NCI-H460 (cell line): ENCODE measurements at regions not wholly inside any gene's neighbourhood (a gene's known extent, or its start where the extent isn't known, plus 50 kb on each side); places are given as distances from the start of the nearest gene placed in this dataset.
"Not testable (repeated sequence)": the region's sequence is repeated elsewhere in the genome, so short reads cannot be mapped to it uniquely, and the experiment has no call there.

Experiments
- DNase-seq: peaks from one replicate; pipeline ENCODE4 v3.0.0-alpha.2; 2016; ENCODE audit warnings: low read depth; ENCODE audit errors: extremely low read depth

GRCh38 chr14:49946320-49947141 is 53.6 kb downstream of the ARF6 start:
- DNase-seq = peak; percentile 20

- no peak for DNase-seq
These were observed 54.6 kb downstream of the ARF6 start for GRCh38 chr14:49947506-49947905.

GRCh38 chr14:49950275-49951228 is 57.7 kb downstream of the ARF6 start:
- DNase-seq = no peak

- DNase-seq = no peak
These were observed 58.3 kb downstream of the ARF6 start for GRCh38 chr14:49951229-49951607.

GRCh38 chr14:49951691-49952345 is 58.9 kb downstream of the ARF6 start:
- DNase-seq = no peak

- no peak for DNase-seq
These were observed 60.3 kb downstream of the ARF6 start for GRCh38 chr14:49953196-49953595.

- no peak for DNase-seq
These were observed 61.3 kb downstream of the ARF6 start for GRCh38 chr14:49954171-49954631.

- no peak for DNase-seq
These were observed 62.1 kb downstream of the ARF6 start for GRCh38 chr14:49955024-49955423.

- no peak for DNase-seq
These were observed 64.4 kb downstream of the ARF6 start for GRCh38 chr14:49957089-49957852.

GRCh38 chr14:49959822-49960408 is 67.0 kb downstream of the ARF6 start:
- DNase-seq = no peak

GRCh38 chr14:49960453-49960852 is 67.6 kb downstream of the ARF6 start:
- no peak for DNase-seq

GRCh38 chr14:49961270-49962222 is 68.7 kb downstream of the ARF6 start:
- no peak for DNase-seq

- no peak for DNase-seq
These were observed 69.7 kb downstream of the ARF6 start for GRCh38 chr14:49962621-49963020.

- DNase-seq = not testable (repeated sequence)
These were observed 72.3 kb downstream of the ARF6 start for GRCh38 chr14:49965068-49965651.

GRCh38 chr14:49966304-49966809 is 73.5 kb downstream of the ARF6 start:
- DNase-seq = no peak

- DNase-seq = no peak
These were observed 74.2 kb downstream of the ARF6 start for GRCh38 chr14:49966971-49967630.

GRCh38 chr14:49969961-49970360 is 77.1 kb downstream of the ARF6 start:
- no peak for DNase-seq
